SK-N-SH (cell line): ENCODE measurements at regions not wholly inside any gene's neighbourhood (a gene's known extent, or its start where the extent isn't known, plus 50 kb on each side); places are given as distances from the start of the nearest gene placed in this dataset.

Source experiments
- EP300 ChIP-seq, 2 experiments: IDR thresholded peaks; 2 replicates each; pipeline versions ENCODE4 v1.4.0 to v1.6.1; 2012; ENCODE audit warnings: borderline replicate concordance in 1 of 2, low read depth in 1 of 2, low read length in 1 of 2
- EZH2phosphoT487 ChIP-seq: fragments of 200-600 bp; sonication (generic); IDR thresholded peaks from 2 replicates; pipeline ENCODE4 v1.6.1; 2017; ENCODE audit warnings: low read depth, mixed run types, mild to moderate bottlenecking, antibody characterized with exemption, moderate library complexity, borderline replicate concordance
- NFIC ChIP-seq: IDR thresholded peaks from 2 replicates; pipeline ENCODE4 v1.4.0; 2012; ENCODE audit warnings: borderline replicate concordance
- POLR2AphosphoS5 ChIP-seq: IDR thresholded peaks from 2 replicates; pipeline ENCODE4 v1.6.1; 2012; ENCODE audit warnings: low read depth, low read length
- RFX5 ChIP-seq: IDR thresholded peaks from 2 replicates; pipeline ENCODE4 v1.6.1; 2012; ENCODE audit warnings: mild to moderate bottlenecking, improper control_type of control experiment, low read length
- RXRA ChIP-seq: IDR thresholded peaks from 2 replicates; pipeline ENCODE4 v1.4.0; 2012; ENCODE audit warnings: low read depth, mild to moderate bottlenecking, borderline replicate concordance
- TF ChIP-seq, protein P1 (sequence below): fragments of 200-600 bp; sonication (generic); IDR thresholded peaks from 2 replicates; pipeline ENCODE4 v1.6.1; 2017; ENCODE audit warnings: antibody characterized with exemption, mild to moderate bottlenecking, moderate library complexity
- TF ChIP-seq, protein P2 (sequence below): IDR thresholded peaks from 2 replicates; pipeline ENCODE4 v1.6.1; 2012; ENCODE audit warnings: mild to moderate bottlenecking, low read depth, low read length, moderate library complexity

DNA sequence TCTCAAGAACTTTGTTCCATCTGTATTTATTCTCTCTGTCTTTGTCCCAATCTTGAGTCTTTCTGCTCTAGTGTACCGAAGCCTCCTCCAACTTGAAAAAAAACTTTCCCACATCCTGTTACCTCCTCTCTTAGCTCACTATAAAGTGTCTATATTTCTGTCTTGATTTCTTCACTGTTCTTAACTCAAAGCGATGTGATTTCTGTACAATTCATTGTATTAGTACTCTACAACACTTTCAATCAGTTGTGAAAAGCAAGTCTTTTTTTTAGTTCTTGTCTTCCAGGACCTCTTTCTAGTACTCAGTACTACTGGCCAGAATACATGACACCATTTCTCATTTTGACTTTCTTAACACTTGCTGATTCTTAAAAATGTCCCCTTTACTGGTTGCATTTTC lies 353.5 kb upstream of the SATB1 start:
- TF ChIP-seq POLR2AphosphoS5: no peak
- TF ChIP-seq, protein P1, sequence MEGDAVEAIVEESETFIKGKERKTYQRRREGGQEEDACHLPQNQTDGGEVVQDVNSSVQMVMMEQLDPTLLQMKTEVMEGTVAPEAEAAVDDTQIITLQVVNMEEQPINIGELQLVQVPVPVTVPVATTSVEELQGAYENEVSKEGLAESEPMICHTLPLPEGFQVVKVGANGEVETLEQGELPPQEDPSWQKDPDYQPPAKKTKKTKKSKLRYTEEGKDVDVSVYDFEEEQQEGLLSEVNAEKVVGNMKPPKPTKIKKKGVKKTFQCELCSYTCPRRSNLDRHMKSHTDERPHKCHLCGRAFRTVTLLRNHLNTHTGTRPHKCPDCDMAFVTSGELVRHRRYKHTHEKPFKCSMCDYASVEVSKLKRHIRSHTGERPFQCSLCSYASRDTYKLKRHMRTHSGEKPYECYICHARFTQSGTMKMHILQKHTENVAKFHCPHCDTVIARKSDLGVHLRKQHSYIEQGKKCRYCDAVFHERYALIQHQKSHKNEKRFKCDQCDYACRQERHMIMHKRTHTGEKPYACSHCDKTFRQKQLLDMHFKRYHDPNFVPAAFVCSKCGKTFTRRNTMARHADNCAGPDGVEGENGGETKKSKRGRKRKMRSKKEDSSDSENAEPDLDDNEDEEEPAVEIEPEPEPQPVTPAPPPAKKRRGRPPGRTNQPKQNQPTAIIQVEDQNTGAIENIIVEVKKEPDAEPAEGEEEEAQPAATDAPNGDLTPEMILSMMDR: no peak
- TF ChIP-seq EZH2phosphoT487: no peak
- TF ChIP-seq, protein P2, sequence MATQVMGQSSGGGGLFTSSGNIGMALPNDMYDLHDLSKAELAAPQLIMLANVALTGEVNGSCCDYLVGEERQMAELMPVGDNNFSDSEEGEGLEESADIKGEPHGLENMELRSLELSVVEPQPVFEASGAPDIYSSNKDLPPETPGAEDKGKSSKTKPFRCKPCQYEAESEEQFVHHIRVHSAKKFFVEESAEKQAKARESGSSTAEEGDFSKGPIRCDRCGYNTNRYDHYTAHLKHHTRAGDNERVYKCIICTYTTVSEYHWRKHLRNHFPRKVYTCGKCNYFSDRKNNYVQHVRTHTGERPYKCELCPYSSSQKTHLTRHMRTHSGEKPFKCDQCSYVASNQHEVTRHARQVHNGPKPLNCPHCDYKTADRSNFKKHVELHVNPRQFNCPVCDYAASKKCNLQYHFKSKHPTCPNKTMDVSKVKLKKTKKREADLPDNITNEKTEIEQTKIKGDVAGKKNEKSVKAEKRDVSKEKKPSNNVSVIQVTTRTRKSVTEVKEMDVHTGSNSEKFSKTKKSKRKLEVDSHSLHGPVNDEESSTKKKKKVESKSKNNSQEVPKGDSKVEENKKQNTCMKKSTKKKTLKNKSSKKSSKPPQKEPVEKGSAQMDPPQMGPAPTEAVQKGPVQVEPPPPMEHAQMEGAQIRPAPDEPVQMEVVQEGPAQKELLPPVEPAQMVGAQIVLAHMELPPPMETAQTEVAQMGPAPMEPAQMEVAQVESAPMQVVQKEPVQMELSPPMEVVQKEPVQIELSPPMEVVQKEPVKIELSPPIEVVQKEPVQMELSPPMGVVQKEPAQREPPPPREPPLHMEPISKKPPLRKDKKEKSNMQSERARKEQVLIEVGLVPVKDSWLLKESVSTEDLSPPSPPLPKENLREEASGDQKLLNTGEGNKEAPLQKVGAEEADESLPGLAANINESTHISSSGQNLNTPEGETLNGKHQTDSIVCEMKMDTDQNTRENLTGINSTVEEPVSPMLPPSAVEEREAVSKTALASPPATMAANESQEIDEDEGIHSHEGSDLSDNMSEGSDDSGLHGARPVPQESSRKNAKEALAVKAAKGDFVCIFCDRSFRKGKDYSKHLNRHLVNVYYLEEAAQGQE: no peak
- TF ChIP-seq NFIC: no peak
- TF ChIP-seq RFX5: no peak
- TF ChIP-seq RXRA: no peak
- TF ChIP-seq EP300 (IDR thresholded peaks at IDR 0.05; ENCODE audit: borderline replicate concordance in 1 of 2, low read depth in 1 of 2, low read length in 1 of 2): no peak
